Nephron (organoid): ENCODE measurements at regions not wholly inside any gene's neighbourhood (a gene's known extent, or its start where the extent isn't known, plus 50 kb on each side); places are given as distances from the start of the nearest gene placed in this dataset.

Experiments
- H3K27ac Mint-ChIP-seq, 3 experiments: 2 replicates each; pipeline ENCODE4 v1.8.0; 2020; ENCODE audit warnings: mixed read lengths in 3 of 3, mild to moderate bottlenecking in 2 of 3, moderate library complexity in 1 of 3
- H3K27me3 Mint-ChIP-seq: 2 replicates; pipeline ENCODE4 v1.8.0; 2021; ENCODE audit warnings: low read depth, mild to moderate bottlenecking, moderate library complexity, mixed read lengths
- H3K36me3 Mint-ChIP-seq: 2 replicates; pipeline ENCODE4 v1.8.0; 2020; ENCODE audit warnings: low read depth, mixed read lengths
- H3K4me1 Mint-ChIP-seq: 2 replicates; pipeline ENCODE4 v1.8.0; 2020; ENCODE audit warnings: mixed read lengths
- H3K4me3 Mint-ChIP-seq, 3 experiments: 2 replicates each; pipeline ENCODE4 v1.8.0; 2020; ENCODE audit warnings: mild to moderate bottlenecking in 3 of 3, mixed read lengths in 3 of 3, moderate library complexity in 2 of 3
- H3K9me3 Mint-ChIP-seq: 2 replicates; pipeline ENCODE4 v1.8.0; 2020; ENCODE audit warnings: mixed read lengths
- TF ChIP-seq, protein P1 (sequence below), 3 experiments: fragments of 200-600 bp; sonication (generic); IDR thresholded peaks; one replicate each; pipeline ENCODE4 v1.5.0; 2021; ENCODE audit warnings: antibody characterized with exemption in 3 of 3; ENCODE audit not compliant: unreplicated experiment in 3 of 3

DNA sequence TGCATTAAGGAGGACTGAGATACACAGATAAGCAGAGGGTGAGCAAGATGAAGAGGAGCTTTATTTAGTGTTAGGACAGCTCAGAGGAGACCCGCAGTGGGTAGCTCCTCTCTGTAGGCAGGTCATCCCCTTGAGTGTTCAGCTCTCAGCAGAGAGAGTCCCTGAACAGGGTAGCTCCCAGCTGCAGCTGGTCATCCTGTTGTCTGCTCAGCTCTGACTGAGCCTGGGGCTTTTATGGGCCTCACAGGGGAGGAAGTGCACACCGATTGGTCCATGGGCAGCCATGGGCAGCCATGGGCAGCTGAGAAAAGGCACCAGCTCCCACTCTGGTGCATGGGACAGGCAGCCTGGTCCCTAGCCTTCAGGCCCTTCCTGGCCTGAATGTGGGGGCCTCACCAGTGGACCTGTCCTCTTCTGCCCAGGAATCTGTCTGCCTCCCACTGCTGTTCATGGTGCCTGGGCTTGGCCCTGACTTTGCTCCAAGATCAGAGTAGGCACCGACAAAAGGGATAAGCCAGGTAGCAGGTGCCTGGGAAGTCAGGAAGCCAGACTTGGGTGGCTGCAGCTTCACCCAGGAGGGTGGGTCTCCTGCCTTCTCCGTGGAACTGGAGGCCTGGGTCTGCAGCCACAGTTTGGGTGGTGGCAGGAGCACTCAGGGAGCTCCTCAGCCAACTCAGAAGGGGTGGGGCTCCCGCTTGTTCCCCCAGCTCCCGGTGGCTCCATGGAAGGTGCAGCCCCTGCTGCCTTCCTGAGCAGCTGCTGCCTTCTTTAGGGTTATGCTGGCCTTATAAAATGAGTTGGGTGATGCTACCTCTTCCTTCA is 54.7 kb downstream of the MYEOV start:
- TF ChIP-seq, protein P1, sequence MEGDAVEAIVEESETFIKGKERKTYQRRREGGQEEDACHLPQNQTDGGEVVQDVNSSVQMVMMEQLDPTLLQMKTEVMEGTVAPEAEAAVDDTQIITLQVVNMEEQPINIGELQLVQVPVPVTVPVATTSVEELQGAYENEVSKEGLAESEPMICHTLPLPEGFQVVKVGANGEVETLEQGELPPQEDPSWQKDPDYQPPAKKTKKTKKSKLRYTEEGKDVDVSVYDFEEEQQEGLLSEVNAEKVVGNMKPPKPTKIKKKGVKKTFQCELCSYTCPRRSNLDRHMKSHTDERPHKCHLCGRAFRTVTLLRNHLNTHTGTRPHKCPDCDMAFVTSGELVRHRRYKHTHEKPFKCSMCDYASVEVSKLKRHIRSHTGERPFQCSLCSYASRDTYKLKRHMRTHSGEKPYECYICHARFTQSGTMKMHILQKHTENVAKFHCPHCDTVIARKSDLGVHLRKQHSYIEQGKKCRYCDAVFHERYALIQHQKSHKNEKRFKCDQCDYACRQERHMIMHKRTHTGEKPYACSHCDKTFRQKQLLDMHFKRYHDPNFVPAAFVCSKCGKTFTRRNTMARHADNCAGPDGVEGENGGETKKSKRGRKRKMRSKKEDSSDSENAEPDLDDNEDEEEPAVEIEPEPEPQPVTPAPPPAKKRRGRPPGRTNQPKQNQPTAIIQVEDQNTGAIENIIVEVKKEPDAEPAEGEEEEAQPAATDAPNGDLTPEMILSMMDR (IDR thresholded peaks at IDR 0.05; ENCODE audit: unreplicated experiment in 3 of 3), result no peak
- Mint-ChIP-seq H3K4me3 (no peak overlapping the region), H3K4me1 (peaks cover 9% of the 10 kb centered on the region), H3K27me3 (peaks cover 10% of the 10 kb centered on the region), H3K9me3 (no peaks in the 10 kb centered on the region), H3K27ac (no peak overlapping the region), H3K36me3 (no peaks in the 10 kb centered on the region)

DNA sequence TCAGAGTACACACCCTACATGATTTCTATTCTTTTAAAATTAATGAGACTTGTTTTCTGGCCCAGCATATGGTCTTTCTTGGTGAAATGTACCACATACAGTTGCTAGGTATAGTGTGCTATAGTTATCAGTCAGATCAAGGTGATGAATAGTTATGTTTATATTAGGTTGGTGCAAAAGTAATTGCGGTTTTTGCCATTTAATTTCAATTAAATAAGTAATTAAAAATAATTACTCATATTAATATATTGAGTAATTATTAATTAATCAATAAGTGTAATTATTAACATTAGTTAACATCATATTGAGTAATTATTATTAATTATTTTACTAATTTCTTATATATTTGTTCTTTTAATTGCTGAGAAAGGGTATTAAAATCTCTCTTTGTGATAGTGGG is 56.1 kb downstream of the MYEOV start:
- H3K4me3 Mint-ChIP-seq, result no peak overlapping the region
- peaks cover 9% of the 10 kb centered on the region for H3K4me1 Mint-ChIP-seq
- no peaks in the 10 kb centered on the region for H3K9me3 Mint-ChIP-seq
- no peaks in the 10 kb centered on the region for H3K36me3 Mint-ChIP-seq
- peaks cover 9% of the 10 kb centered on the region for H3K27me3 Mint-ChIP-seq
- H3K27ac Mint-ChIP-seq, result no peak overlapping the region
- TF ChIP-seq, protein P1 (IDR thresholded peaks at IDR 0.05; ENCODE audit: unreplicated experiment in 3 of 3), result no peak

DNA sequence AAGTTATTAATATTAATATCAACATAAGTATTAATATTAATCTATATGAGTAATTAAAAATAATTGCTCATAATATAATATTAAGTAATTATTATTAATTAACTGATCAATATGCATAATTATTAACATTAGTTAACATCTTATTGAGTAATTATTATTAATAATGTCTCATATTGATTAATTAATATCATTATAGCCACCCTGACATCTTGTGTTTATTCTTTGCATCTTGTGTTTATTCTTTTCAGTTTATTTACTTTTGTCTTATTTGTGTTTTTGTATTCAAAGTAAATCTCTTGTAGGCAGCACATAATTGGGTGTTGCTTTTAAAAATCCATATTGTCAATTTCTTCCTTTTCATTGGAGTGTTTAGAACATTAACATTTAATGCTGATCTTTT is 56.6 kb downstream of the MYEOV start:
- H3K4me1 Mint-ChIP-seq, result peaks cover 9% of the 10 kb centered on the region
- no peaks in the 10 kb centered on the region for H3K36me3 Mint-ChIP-seq
- no peak overlapping the region for H3K4me3 Mint-ChIP-seq
- no peak overlapping the region for H3K27ac Mint-ChIP-seq
- H3K27me3 Mint-ChIP-seq, result peaks cover 15% of the 10 kb centered on the region
- H3K9me3 Mint-ChIP-seq, result no peaks in the 10 kb centered on the region
- TF ChIP-seq, protein P1 (IDR thresholded peaks at IDR 0.05; ENCODE audit: unreplicated experiment in 3 of 3), result no peak

DNA sequence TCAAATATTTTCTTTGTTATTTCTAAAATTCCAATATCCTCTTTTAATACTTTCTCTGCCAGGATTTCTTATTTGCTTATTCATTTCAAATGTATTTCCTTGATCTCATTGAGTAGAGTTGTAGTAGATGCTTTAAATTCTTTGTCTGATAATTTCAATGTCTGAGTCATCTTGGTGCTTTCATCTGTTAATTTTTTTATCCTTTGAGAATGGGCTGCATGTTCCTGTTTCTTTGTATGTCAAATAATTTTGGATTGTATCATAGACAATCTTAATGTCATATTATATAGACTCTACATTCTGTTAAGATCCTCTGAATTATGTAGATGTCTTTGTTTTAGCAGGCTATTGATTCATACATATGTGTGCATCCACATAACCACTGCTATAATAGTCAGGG is 57.5 kb downstream of the MYEOV start:
- TF ChIP-seq, protein P1 (IDR thresholded peaks at IDR 0.05; ENCODE audit: unreplicated experiment in 3 of 3), result no peak
- H3K4me3 Mint-ChIP-seq, result no peak overlapping the region
- H3K27me3 Mint-ChIP-seq, result peaks cover 16% of the 10 kb centered on the region
- peaks cover 9% of the 10 kb centered on the region for H3K4me1 Mint-ChIP-seq
- H3K27ac Mint-ChIP-seq, result no peak overlapping the region
- no peaks in the 10 kb centered on the region for H3K36me3 Mint-ChIP-seq
- no peaks in the 10 kb centered on the region for H3K9me3 Mint-ChIP-seq

DNA sequence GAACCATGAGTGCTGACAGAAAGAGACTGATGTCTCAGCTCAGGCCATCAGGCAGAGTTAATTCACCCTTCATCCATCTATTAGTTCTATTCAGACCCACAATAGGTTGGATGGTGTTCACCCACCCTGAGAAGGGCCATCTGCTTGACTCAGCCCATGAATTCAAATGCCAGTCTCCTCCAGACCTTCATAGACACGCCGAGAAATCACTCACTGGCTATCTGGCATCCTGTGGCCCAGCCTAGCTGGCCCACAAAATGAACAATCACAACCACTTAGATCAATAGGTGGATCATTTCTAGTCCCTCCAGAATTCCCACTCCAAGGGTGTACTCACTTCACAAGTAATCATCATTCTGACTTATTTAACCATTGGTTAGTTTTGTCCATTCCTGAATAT is 58.2 kb downstream of the MYEOV start:
- Mint-ChIP-seq H3K27ac (no peak overlapping the region), H3K9me3 (no peaks in the 10 kb centered on the region), H3K4me1 (peaks cover 9% of the 10 kb centered on the region), H3K4me3 (no peak overlapping the region), H3K36me3 (no peaks in the 10 kb centered on the region), H3K27me3 (peaks cover 20% of the 10 kb centered on the region)
- TF ChIP-seq, protein P1 (IDR thresholded peaks at IDR 0.05; ENCODE audit: unreplicated experiment in 3 of 3), result no peak
